ENCODE measurements at regions not wholly inside any gene's neighbourhood (a gene's known extent, or its start where the extent isn't known, plus 50 kb on each side); places are given as distances from the start of the nearest gene placed in this dataset.

DNA sequence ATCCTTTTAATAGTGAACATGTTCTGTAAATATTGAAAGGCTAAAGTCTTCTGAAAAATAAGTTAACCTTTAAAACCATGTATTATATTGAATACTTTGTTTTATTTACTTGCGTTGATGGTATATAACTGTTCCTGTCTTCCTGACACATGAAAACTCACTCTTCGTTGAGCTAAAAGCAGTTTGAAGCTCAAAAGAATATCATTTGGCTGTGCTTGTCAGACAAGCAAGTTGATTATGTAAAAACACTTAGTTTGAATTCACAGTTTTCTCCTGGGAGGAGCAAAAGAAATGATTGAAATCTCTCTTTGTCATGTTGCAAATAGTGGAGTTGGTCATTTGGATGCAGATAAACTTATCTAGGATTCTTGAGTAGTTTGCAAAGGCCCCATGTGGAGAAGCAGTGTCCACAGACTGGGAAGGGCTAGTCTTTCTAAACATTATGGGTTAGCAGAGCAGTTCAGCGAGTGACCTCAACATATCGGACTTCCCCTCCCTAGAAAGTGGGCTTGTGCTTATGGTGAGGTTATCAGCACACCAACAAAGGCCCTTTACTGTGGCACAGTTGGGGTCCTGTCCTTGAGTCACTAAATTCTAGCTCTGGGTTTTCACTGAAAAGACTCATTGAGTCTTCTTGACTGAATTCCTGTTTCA lies 290.4 kb downstream of the CSNK1G3 start:
- TF ChIP-seq, protein P1, sequence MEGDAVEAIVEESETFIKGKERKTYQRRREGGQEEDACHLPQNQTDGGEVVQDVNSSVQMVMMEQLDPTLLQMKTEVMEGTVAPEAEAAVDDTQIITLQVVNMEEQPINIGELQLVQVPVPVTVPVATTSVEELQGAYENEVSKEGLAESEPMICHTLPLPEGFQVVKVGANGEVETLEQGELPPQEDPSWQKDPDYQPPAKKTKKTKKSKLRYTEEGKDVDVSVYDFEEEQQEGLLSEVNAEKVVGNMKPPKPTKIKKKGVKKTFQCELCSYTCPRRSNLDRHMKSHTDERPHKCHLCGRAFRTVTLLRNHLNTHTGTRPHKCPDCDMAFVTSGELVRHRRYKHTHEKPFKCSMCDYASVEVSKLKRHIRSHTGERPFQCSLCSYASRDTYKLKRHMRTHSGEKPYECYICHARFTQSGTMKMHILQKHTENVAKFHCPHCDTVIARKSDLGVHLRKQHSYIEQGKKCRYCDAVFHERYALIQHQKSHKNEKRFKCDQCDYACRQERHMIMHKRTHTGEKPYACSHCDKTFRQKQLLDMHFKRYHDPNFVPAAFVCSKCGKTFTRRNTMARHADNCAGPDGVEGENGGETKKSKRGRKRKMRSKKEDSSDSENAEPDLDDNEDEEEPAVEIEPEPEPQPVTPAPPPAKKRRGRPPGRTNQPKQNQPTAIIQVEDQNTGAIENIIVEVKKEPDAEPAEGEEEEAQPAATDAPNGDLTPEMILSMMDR (IDR thresholded peaks at IDR 0.05), result no peak
- TF ChIP-seq POLR2A (IDR thresholded peaks at IDR 0.05), result no peak
